ENCODE measurements at regions not wholly inside any gene's neighbourhood (a gene's known extent, or its start where the extent isn't known, plus 50 kb on each side); places are given as distances from the start of the nearest gene placed in this dataset.
"Not testable (repeated sequence)": the region's sequence is repeated elsewhere in the genome, so short reads cannot be mapped to it uniquely, and the experiment has no call there.

DNA sequence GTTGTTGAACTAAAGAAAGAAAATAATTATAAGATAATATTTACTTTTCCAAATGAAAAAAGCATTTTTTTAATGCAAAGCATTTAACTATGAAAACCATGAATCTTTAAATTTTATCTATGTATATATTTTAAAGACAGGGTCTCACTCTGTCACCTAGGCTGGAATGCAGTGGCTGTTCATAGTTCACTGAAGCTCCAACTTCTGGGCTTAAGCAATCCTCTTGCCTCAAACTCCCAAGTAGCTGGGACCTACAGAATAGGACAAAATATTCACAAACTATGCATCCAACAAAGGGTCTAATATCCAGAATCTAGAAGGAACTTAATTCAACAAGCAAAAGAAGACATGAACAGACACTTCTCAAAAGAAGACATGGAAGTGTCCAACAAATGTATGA is 55.9 kb upstream of the ALB start:
- Mint-ChIP-seq H3K9me3 (ENCODE audit: insufficient read depth) (no peaks in the 10 kb centered on the region), H3K27me3 (ENCODE audit: low read depth) (peaks cover 2% of the 10 kb centered on the region), H3K36me3 (ENCODE audit: low read depth) (no peaks in the 10 kb centered on the region), H3K4me1 (ENCODE audit: low read depth) (no peaks in the 10 kb centered on the region), H3K27ac (no peak overlapping the region), H3K4me3 (no peak overlapping the region)
- ATAC-seq (no peak), DNase-seq (no peak)
- CTCF ChIA-PET = no interaction called here
- POLR2A ChIA-PET = no interaction called here

DNA sequence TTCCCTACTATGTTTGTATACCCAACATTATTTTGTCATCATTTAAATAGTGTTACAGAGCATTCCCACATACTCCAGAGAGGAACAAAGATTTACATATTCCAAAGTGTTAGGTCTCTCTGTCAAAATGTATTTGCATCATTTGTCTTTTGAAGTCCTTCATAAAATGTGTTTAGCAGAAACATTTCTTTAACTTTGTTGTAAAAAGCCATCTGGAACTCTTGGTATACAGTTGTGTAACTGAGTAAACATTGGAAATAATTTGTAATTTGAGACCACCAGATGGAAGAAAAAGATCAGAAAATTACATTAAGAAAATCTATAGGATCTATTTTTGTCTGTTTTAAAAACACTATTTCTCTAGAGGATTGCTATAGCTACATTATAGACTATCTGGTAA is 56.6 kb upstream of the ALB start:
- Mint-ChIP-seq H3K4me1 (ENCODE audit: low read depth) (no peaks in the 10 kb centered on the region), H3K9me3 (ENCODE audit: insufficient read depth) (no peaks in the 10 kb centered on the region), H3K27me3 (ENCODE audit: low read depth) (peaks cover 2% of the 10 kb centered on the region), H3K27ac (no peak overlapping the region), H3K36me3 (ENCODE audit: low read depth) (no peaks in the 10 kb centered on the region), H3K4me3 (no peak overlapping the region)
- DNase-seq = no peak
- CTCF ChIA-PET = no interaction called here
- no peak for ATAC-seq
- POLR2A ChIA-PET = no interaction called here

DNA sequence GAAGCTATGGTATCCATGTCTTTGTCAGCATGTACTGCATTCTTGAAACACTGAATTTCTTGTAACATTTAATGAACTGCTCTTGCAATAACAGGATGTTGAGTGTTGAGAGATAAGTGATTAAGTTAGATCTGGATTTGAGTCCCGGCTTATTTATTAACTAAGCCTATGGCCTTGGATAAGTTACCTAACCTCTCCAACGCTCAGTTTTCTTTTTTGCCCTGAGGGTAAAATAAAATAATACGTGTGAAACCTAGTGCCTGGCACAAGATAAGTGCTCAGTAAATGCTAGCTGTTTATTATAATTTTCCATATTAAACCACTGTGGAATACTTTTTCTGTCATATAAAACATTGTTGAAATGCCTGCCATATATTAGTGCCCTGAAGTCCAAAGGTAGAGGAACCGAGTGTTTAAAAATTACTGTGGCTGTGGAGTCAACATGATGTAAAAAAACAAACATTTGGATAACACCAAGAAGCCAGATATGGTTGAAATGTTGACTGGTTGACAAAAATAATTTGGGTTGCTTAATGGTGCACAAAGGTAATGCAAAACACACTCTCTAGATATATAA is 58.6 kb upstream of the ALB start:
- ChIA-PET CTCF (no interaction called here), POLR2A (no interaction called here)
- Mint-ChIP-seq H3K27me3 (ENCODE audit: low read depth) (peaks cover 2% of the 10 kb centered on the region), H3K27ac (no peak overlapping the region), H3K9me3 (ENCODE audit: insufficient read depth) (no peaks in the 10 kb centered on the region), H3K4me3 (no peak overlapping the region), H3K36me3 (ENCODE audit: low read depth) (no peaks in the 10 kb centered on the region), H3K4me1 (ENCODE audit: low read depth) (no peaks in the 10 kb centered on the region)
- DNase-seq (no peak), ATAC-seq (no peak)

DNA sequence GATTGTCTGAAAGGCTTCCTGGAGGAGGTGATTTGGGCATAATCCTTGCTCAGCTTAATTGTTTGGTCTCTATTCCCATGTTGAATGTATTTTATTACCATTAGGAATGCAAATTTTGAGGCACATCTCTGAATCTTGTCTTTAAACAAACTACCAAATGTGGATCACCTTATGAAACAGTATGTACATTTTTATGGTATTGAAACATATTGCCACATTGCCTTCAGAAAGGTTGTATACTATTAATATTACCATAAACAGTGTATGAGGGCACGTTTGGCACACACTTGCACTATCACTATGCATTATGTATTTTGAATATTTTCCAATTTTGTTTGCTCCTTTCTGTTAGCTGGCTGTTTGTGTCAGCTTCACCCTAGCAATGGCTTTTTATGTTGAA is 60.0 kb upstream of the ALB start:
- Mint-ChIP-seq H3K27me3 (ENCODE audit: low read depth) (peaks cover 2% of the 10 kb centered on the region), H3K9me3 (ENCODE audit: insufficient read depth) (no peaks in the 10 kb centered on the region), H3K4me1 (ENCODE audit: low read depth) (no peaks in the 10 kb centered on the region), H3K36me3 (ENCODE audit: low read depth) (no peaks in the 10 kb centered on the region), H3K27ac (no peak overlapping the region), H3K4me3 (no peak overlapping the region)
- CTCF ChIA-PET = no interaction called here
- POLR2A ChIA-PET = no interaction called here
- DNase-seq (no peak), ATAC-seq (no peak)

DNA sequence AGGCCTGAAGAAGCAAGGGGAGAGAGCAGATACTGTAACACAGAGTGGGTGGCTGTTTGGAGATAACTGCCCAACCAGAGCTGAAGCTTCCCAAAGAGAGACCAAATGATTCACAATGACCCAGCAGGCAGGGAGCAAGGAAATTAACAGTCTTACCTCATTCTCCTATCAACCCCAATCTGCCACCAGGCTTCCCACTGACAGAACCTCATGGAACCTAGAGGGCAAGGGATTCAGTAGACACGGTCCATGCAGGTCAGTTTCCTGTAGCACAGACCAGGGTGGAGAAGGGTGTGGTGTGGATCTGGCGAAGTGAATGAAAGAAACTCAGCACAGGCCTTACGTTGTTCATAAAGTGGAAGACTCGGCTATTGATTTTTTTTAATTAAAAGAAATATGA is 60.7 kb upstream of the ALB start:
- H3K27me3 Mint-ChIP-seq (ENCODE audit: low read depth) = no peaks in the 10 kb centered on the region
- POLR2A ChIA-PET = no interaction called here
- ATAC-seq = no peak
- CTCF ChIA-PET = no interaction called here
- no peak overlapping the region for H3K4me3 Mint-ChIP-seq
- H3K9me3 Mint-ChIP-seq (ENCODE audit: insufficient read depth) = no peaks in the 10 kb centered on the region
- no peaks in the 10 kb centered on the region for H3K4me1 Mint-ChIP-seq (ENCODE audit: low read depth)
- H3K27ac Mint-ChIP-seq = no peak overlapping the region
- no peaks in the 10 kb centered on the region for H3K36me3 Mint-ChIP-seq (ENCODE audit: low read depth)
- DNase-seq = no peak

GRCh38 chr4:73341454-73341853 is 62.6 kb upstream of the ALB start:
- no peak for ATAC-seq

DNA sequence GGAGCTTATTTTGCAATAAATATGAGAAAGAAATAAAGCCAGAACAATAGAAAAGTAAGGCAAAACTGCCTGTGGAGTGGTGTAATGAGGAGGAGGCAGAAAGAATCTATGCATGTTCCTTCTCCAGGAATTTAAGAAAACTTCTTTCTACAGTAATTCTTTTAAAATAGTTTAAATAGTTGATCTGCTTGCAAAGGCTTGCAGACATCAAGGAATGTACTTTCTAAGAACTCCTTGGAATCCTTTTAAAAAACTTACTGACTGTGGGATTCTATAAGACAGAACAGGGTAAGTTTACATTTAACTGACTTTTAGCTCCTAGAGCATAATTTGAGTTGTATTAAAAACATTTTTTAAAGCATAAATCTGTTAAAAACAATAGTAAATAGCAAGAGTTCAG is 63.2 kb upstream of the ALB start:
- Mint-ChIP-seq H3K36me3 (ENCODE audit: low read depth) (no peaks in the 10 kb centered on the region), H3K4me1 (ENCODE audit: low read depth) (no peaks in the 10 kb centered on the region), H3K9me3 (ENCODE audit: insufficient read depth) (no peaks in the 10 kb centered on the region), H3K4me3 (no peak overlapping the region), H3K27ac (no peak overlapping the region), H3K27me3 (ENCODE audit: low read depth) (no peaks in the 10 kb centered on the region)
- POLR2A ChIA-PET = no interaction called here
- no peak for ATAC-seq
- CTCF ChIA-PET = interaction anchor here (0.9 to 1.7 kb wide), 3 partner anchors 15 to 794 kb away, joined by 3 to 10 read pairs (median 5); no protein-coding TSS in a partner anchor
- no peak for DNase-seq

More at GRCh38 chr4:73341454-73341853, 62.6 kb upstream of the ALB start:
- no peak overlapping the region for H3K27ac Mint-ChIP-seq
- DNase-seq = peak; percentile 25
- POLR2A ChIA-PET = no interaction called here
- H3K4me3 Mint-ChIP-seq = no peak overlapping the region
- H3K27me3 Mint-ChIP-seq (ENCODE audit: low read depth) = no peaks in the 10 kb centered on the region
- CTCF ChIA-PET = interaction anchor here (0.9 to 1.7 kb wide), 3 partner anchors 14 to 794 kb away, joined by 3 to 10 read pairs (median 5); no protein-coding TSS in a partner anchor
- no peaks in the 10 kb centered on the region for H3K4me1 Mint-ChIP-seq (ENCODE audit: low read depth)
- H3K9me3 Mint-ChIP-seq (ENCODE audit: insufficient read depth) = no peaks in the 10 kb centered on the region
- no peaks in the 10 kb centered on the region for H3K36me3 Mint-ChIP-seq (ENCODE audit: low read depth)

DNA sequence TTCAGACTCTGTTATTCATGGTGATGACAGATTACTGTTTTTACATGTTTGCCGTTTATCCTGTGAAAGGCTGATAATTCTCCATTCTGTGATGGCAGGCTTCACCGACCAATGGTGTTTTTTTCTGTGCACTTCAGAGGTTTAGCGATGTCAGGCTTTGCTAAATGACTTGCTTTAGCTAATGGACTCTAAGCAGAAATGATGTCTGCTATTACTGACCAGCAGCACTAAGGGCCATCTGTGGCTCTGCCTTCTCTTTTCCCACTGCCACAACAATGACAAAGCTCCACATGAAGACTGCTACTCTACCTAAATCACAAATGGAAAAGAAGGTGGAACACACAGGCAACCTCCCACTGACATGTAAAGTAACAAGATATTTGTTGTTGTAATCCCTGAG is 68.4 kb upstream of the ALB start:
- no peaks in the 10 kb centered on the region for H3K36me3 Mint-ChIP-seq (ENCODE audit: low read depth)
- ChIA-PET POLR2A (no interaction called here), CTCF (no interaction called here)
- H3K27me3 Mint-ChIP-seq (ENCODE audit: low read depth) = no peaks in the 10 kb centered on the region
- no peaks in the 10 kb centered on the region for H3K9me3 Mint-ChIP-seq (ENCODE audit: insufficient read depth)
- no peaks in the 10 kb centered on the region for H3K4me1 Mint-ChIP-seq (ENCODE audit: low read depth)
- no peak overlapping the region for H3K27ac Mint-ChIP-seq
- ATAC-seq (no peak), DNase-seq (no peak)
- H3K4me3 Mint-ChIP-seq = no peak overlapping the region

DNA sequence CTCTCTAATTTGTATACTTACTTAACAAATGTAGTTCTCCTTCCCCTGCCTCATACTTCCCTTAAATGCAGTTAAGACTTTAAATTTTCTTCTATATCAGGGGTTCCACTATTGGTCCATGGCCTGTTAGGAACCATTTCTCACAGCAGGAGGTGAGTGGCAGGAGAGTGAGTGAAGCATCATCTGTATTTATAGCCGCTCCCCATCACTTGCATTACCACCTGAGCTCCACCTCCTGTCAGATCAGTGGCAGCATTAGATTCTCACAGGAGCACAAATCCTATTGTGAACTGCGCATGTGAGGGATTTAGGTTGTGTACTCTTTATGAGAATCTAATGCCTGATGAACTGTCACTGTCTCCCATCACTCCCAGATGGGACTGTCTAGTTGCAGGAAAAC is 72.1 kb upstream of the ALB start:
- H3K4me3 Mint-ChIP-seq; ATAC-seq; H3K4me1 Mint-ChIP-seq (ENCODE audit: low read depth); DNase-seq; H3K27me3 Mint-ChIP-seq (ENCODE audit: low read depth); H3K27ac Mint-ChIP-seq; CTCF ChIA-PET; POLR2A ChIA-PET; H3K36me3 Mint-ChIP-seq (ENCODE audit: low read depth); H3K9me3 Mint-ChIP-seq (ENCODE audit: insufficient read depth): not testable (repeated sequence)

DNA sequence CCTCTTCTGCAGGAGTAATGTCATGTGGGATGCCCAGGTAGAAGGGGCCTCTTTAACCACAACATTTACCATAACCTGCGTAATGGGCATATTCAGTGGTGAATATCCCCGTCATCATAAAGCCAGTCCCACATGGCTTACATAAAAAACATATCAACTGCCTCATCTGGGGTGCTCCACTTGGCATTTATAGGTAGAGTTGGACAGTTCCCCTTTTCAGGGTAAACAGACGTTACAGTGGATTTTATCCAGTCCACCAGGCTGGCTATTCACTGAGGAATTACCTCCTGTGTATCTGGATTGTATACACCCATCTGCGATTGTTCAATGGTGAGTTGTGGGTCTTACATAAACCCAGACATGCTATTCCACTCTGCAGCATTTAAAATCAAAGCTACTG is 70.7 kb upstream of the ANKRD17 start:
- Mint-ChIP-seq H3K36me3 (ENCODE audit: low read depth) (no peaks in the 10 kb centered on the region), H3K4me3 (no peak overlapping the region), H3K9me3 (ENCODE audit: insufficient read depth) (no peaks in the 10 kb centered on the region), H3K27ac (no peak overlapping the region), H3K4me1 (ENCODE audit: low read depth) (no peaks in the 10 kb centered on the region), H3K27me3 (ENCODE audit: low read depth) (no peaks in the 10 kb centered on the region)
- ChIA-PET CTCF (no interaction called here), POLR2A (no interaction called here)
- ATAC-seq (no peak), DNase-seq (no peak)

DNA sequence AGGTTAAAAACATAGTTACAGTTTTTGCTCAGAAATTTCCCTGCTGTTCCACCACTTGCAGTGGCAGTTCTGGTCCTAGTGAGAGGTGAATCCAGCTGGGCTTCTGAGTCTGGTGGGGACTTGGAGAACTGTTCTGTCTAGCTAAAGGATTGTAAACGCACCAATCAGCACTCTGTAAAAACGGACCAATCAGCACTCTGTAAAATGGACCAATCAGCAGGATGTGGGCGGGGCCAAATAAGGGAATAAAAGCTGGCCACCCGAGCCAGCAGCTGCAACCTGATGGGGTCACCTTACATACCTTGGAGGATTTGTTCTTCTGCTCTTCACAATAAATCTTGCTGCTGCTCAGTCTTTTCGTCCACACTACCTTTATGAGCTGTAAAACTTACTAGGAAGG is 67.2 kb upstream of the ANKRD17 start:
- CTCF ChIA-PET; H3K4me1 Mint-ChIP-seq (ENCODE audit: low read depth); H3K36me3 Mint-ChIP-seq (ENCODE audit: low read depth); H3K27ac Mint-ChIP-seq; DNase-seq; H3K27me3 Mint-ChIP-seq (ENCODE audit: low read depth); H3K9me3 Mint-ChIP-seq (ENCODE audit: insufficient read depth); ATAC-seq; POLR2A ChIA-PET; H3K4me3 Mint-ChIP-seq: not testable (repeated sequence)

GRCh38 chr4:73317092-73317491 is 58.5 kb upstream of the ANKRD17 start:
- CTCF ChIA-PET = no interaction called here
- Mint-ChIP-seq H3K9me3 (ENCODE audit: insufficient read depth) (no peaks in the 10 kb centered on the region), H3K27ac (no peak overlapping the region), H3K4me1 (ENCODE audit: low read depth) (no peaks in the 10 kb centered on the region), H3K27me3 (ENCODE audit: low read depth) (no peaks in the 10 kb centered on the region), H3K36me3 (ENCODE audit: low read depth) (no peaks in the 10 kb centered on the region), H3K4me3 (no peak overlapping the region)
- DNase-seq = no peak
- POLR2A ChIA-PET = no interaction called here
- ATAC-seq = no peak

GRCh38 chr4:73315091-73315490 is 56.5 kb upstream of the ANKRD17 start:
- ChIA-PET POLR2A (no interaction called here), CTCF (no interaction called here)
- H3K4me1 Mint-ChIP-seq (ENCODE audit: low read depth) = no peaks in the 10 kb centered on the region
- H3K27ac Mint-ChIP-seq = no peak overlapping the region
- no peaks in the 10 kb centered on the region for H3K27me3 Mint-ChIP-seq (ENCODE audit: low read depth)
- ATAC-seq (no peak), DNase-seq (no peak)
- no peaks in the 10 kb centered on the region for H3K9me3 Mint-ChIP-seq (ENCODE audit: insufficient read depth)
- no peaks in the 10 kb centered on the region for H3K36me3 Mint-ChIP-seq (ENCODE audit: low read depth)
- H3K4me3 Mint-ChIP-seq = no peak overlapping the region
